ENCODE measurements at regions not wholly inside any gene's neighbourhood (a gene's known extent, or its start where the extent isn't known, plus 50 kb on each side); places are given as distances from the start of the nearest gene placed in this dataset.

DNA sequence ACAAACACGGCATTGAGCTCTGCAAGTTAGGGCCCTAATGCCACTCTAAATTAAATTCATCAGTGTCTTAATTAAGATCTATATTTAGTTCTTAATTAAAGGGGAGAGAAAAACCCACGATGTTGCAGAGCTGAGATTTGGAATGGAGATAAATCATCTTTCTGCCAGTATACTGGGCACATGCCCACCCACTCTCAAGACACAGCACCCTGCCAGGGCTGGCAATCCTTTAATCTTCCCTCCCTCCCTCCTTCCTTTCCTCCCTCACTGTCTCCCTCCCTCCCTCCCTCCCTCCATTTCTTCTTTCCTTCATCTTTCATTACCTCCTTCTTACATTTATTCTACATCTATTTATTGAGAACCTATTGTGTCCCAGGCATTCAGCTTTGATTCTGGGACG, 194.8 kb downstream of the BUD13 start:
- TF ChIP-seq CTCF (IDR thresholded peaks at IDR 0.05) (no peak), POLR2AphosphoS5 (IDR thresholded peaks at IDR 0.05) (no peak), EP300 (IDR thresholded peaks at IDR 0.05) (no peak), POLR2A (IDR thresholded peaks at IDR 0.05) (no peak)
